Mesenchymal stem cell (in vitro differentiated cells and primary cell): ENCODE measurements at regions not wholly inside any gene's neighbourhood (a gene's known extent, or its start where the extent isn't known, plus 50 kb on each side); places are given as distances from the start of the nearest gene placed in this dataset.
"Not testable (repeated sequence)": the region's sequence is repeated elsewhere in the genome, so short reads cannot be mapped to it uniquely, and the experiment has no call there.

Experiments used
- DNase-seq: peaks from one replicate; pipeline ENCODE4 v3.0.0-alpha.2; 2013
- H2AFZ ChIP-seq: one replicate; pipeline ENCODE4 v1.6.1; 2013; ENCODE audit warnings: low read depth, mild to moderate bottlenecking, control low read depth, inconsistent platforms, low read length, moderate library complexity
- H2AK5ac ChIP-seq: 2 replicates; pipeline ENCODE4 v1.6.1; 2013; ENCODE audit warnings: low read length, moderate library complexity, mild to moderate bottlenecking, inconsistent platforms; ENCODE audit not compliant: severe bottlenecking
- H2BK120ac ChIP-seq: one replicate; pipeline ENCODE4 v1.6.1; 2013; ENCODE audit warnings: low read depth, mild to moderate bottlenecking, inconsistent platforms, low read length, moderate library complexity
- H2BK12ac ChIP-seq, 2 experiments: one replicate each; pipeline ENCODE4 v1.6.1; 2013; ENCODE audit warnings: inconsistent platforms in 2 of 2, low read length in 2 of 2, mild to moderate bottlenecking in 2 of 2, moderate library complexity in 2 of 2, control low read depth in 1 of 2
- H2BK15ac ChIP-seq: one replicate; pipeline ENCODE4 v1.6.1; 2013; ENCODE audit warnings: mild to moderate bottlenecking, low read depth, inconsistent platforms; ENCODE audit not compliant: poor library complexity, severe bottlenecking
- H2BK5ac ChIP-seq: 2 replicates; pipeline ENCODE4 v1.6.1; 2013; ENCODE audit warnings: low read depth, mild to moderate bottlenecking, low read length, control low read depth, inconsistent platforms; ENCODE audit not compliant: poor library complexity, severe bottlenecking
- H3K14ac ChIP-seq, 2 experiments: one replicate each; pipeline ENCODE4 v1.6.1; 2013; ENCODE audit warnings: inconsistent platforms in 2 of 2, low read length in 2 of 2, control low read depth in 1 of 2, mild to moderate bottlenecking in 1 of 2, moderate library complexity in 1 of 2
- H3K18ac ChIP-seq, 2 experiments: one replicate each; pipeline ENCODE4 v1.6.1; 2013; ENCODE audit warnings: inconsistent platforms in 2 of 2, low read length in 2 of 2, control low read depth in 1 of 2, low read depth in 1 of 2, mild to moderate bottlenecking in 1 of 2
- H3K23ac ChIP-seq, 2 experiments: one replicate each; pipeline ENCODE4 v1.6.1; 2013; ENCODE audit warnings: inconsistent platforms in 2 of 2, low read length in 2 of 2, mild to moderate bottlenecking in 2 of 2, moderate library complexity in 2 of 2, control low read depth in 1 of 2
- H3K27ac ChIP-seq: 2 replicates; pipeline ENCODE4 v1.5.1; 2013; ENCODE audit warnings: mild to moderate bottlenecking, moderate library complexity, low read length, control low read depth, inconsistent platforms; ENCODE audit not compliant: poor library complexity, severe bottlenecking
- H3K27me3 ChIP-seq, 2 experiments: 2 replicates each; pipeline versions ENCODE4 v1.6.1 to v1.7.0; 2013; ENCODE audit warnings: low read length in 2 of 2, mild to moderate bottlenecking in 2 of 2, moderate library complexity in 2 of 2, control low read depth in 1 of 2, inconsistent platforms in 1 of 2; ENCODE audit not compliant: control insufficient read depth in 1 of 2, insufficient read depth in 1 of 2
- H3K36me3 ChIP-seq, 2 experiments: 2 replicates each; pipeline versions ENCODE4 v1.6.1 to v1.7.0; 2013; ENCODE audit warnings: low read length in 2 of 2, control low read depth in 1 of 2, inconsistent platforms in 1 of 2, low read depth in 1 of 2, mild to moderate bottlenecking in 1 of 2; ENCODE audit not compliant: insufficient read depth in 2 of 2, control insufficient read depth in 1 of 2
- H3K4ac ChIP-seq, 2 experiments: one replicate each; pipeline ENCODE4 v1.6.1; 2013; ENCODE audit warnings: inconsistent platforms in 2 of 2, low read length in 2 of 2, mild to moderate bottlenecking in 2 of 2, moderate library complexity in 2 of 2, control low read depth in 1 of 2, low read depth in 1 of 2
- H3K4me1 ChIP-seq: 2 replicates; pipeline ENCODE4 v1.6.1; 2013; ENCODE audit warnings: low read depth, low read length, control low read depth; ENCODE audit not compliant: control insufficient read depth, insufficient read depth
- H3K4me2 ChIP-seq: 2 replicates; pipeline ENCODE4 v1.6.1; 2013; ENCODE audit warnings: low read length, mild to moderate bottlenecking, inconsistent platforms; ENCODE audit not compliant: poor library complexity, severe bottlenecking
- H3K4me3 ChIP-seq, 2 experiments: 2 replicates each; pipeline versions ENCODE4 v1.5.1 to v1.7.0; 2013; ENCODE audit warnings: low read length in 2 of 2, mild to moderate bottlenecking in 2 of 2, control low read depth in 1 of 2, low read depth in 1 of 2; ENCODE audit not compliant: insufficient read depth in 1 of 2
- H3K79me1 ChIP-seq: replicated peaks from 2 replicates; pipeline ENCODE4 v1.6.1; 2013; ENCODE audit warnings: mild to moderate bottlenecking, control low read depth, low read length, inconsistent platforms; ENCODE audit not compliant: poor library complexity, severe bottlenecking
- H3K9ac ChIP-seq: 2 replicates; pipeline ENCODE4 v1.7.0; 2013; ENCODE audit warnings: mild to moderate bottlenecking, low read length, moderate library complexity
- H3K9me3 ChIP-seq: 2 replicates; pipeline ENCODE4 v1.7.0; 2013; ENCODE audit warnings: mild to moderate bottlenecking, low read length; ENCODE audit not compliant: control insufficient read depth
- H4K8ac ChIP-seq: one replicate; pipeline ENCODE4 v1.6.1; 2013; ENCODE audit warnings: inconsistent platforms, mild to moderate bottlenecking, low read length, moderate library complexity
- H4K91ac ChIP-seq: one replicate; pipeline ENCODE4 v1.6.1; 2013; ENCODE audit warnings: mild to moderate bottlenecking, low read length, inconsistent platforms
- WGBS: methylation state at CpG from one replicate; pipeline ENCODE4 v1.1.7; 2013; ENCODE audit warnings: mixed read lengths; 5-methylcytosine and 5-hydroxymethylcytosine counted together

DNA sequence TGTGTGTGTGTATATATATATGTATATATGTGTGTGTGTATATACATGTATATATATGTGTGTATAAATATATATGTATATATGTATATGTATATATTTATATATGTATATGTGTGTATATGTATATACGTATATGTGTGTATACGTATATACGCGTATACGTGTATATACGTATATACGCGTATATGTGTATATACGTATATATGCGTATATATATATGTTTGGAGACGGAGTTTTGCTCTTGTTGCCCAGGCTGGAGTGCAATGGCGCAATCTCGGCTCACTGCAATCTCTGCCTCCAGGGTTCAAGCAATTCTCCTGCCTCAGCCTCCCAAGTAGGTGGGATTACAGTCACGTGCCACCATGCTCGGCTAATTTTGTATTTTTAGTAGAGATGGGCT lies 212.6 kb downstream of the KCNJ2 start:
- not testable (repeated sequence) for H3K18ac ChIP-seq, H3K79me1 ChIP-seq, H2BK12ac ChIP-seq, H4K8ac ChIP-seq, H3K4ac ChIP-seq, H3K9ac ChIP-seq, H2BK5ac ChIP-seq, H3K23ac ChIP-seq, H2AK5ac ChIP-seq, H4K91ac ChIP-seq, H3K4me1 ChIP-seq, H3K27ac ChIP-seq, DNase-seq, H2BK15ac ChIP-seq, H2AFZ ChIP-seq, H3K4me2 ChIP-seq, H3K27me3 ChIP-seq, H3K36me3 ChIP-seq, H3K14ac ChIP-seq, H3K9me3 ChIP-seq, H3K4me3 ChIP-seq, H2BK120ac ChIP-seq
- WGBS = over 99% methylated on average over 15 of the region's 15 CpGs

- Histone ChIP-seq H2AK5ac (no peak overlapping the region), H2AFZ (no peak overlapping the region), H3K27ac (no peak overlapping the region), H3K79me1 (no peaks in the 10 kb centered on the region), H3K27me3 (no peaks in the 10 kb centered on the region), H4K8ac (no peak overlapping the region), H2BK120ac (no peak overlapping the region), H3K9me3 (no peaks in the 10 kb centered on the region), H3K14ac (no peak overlapping the region), H4K91ac (no peak overlapping the region), H2BK12ac (no peak overlapping the region), H2BK15ac (no peak overlapping the region), H3K23ac (no peak overlapping the region), H3K4ac (no peak overlapping the region), H3K4me1 (no peaks in the 10 kb centered on the region), H3K9ac (no peak overlapping the region), H3K4me2 (no peak overlapping the region), H3K18ac (no peak overlapping the region), H2BK5ac (no peak overlapping the region), H3K4me3 (no peak overlapping the region), H3K36me3 (no peaks in the 10 kb centered on the region)
- DNase-seq = no peak
These were observed 219.0 kb downstream of the KCNJ2 start for GRCh38 chr17:70388326-70388725.

DNA sequence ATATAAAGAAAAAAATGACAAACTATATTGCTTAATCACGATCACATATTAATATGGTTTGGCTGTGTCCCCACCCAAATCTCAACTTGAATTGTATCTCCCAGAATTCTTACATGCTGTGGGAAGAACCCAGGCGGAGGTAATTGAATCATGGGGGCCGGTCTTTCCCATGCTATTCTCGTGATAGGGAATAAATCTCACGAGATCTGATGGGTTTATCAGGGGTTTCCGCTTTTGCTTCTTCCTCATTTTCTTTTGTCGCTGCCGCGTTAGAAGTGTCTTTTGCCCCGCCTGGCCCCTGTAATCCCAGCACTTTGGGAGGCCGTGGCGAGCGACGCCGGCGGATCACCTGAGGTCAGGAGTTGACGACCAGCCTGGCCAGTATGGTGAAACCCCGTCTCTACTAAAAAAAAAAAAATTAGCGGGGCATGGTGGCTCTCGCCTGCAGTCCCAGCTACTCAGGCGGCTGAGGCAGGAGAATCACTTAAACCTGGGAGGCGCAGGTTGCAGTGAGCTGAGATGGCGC lies 220.0 kb downstream of the KCNJ2 start:
- H3K23ac ChIP-seq, H4K8ac ChIP-seq, H4K91ac ChIP-seq, H3K4me2 ChIP-seq, H2BK12ac ChIP-seq, H3K79me1 ChIP-seq, H3K18ac ChIP-seq, H3K4ac ChIP-seq, H2BK15ac ChIP-seq, H2AK5ac ChIP-seq, H3K4me3 ChIP-seq, H3K36me3 ChIP-seq, H3K14ac ChIP-seq, H3K4me1 ChIP-seq, H3K27ac ChIP-seq, H2BK120ac ChIP-seq, DNase-seq, H3K9ac ChIP-seq, H2AFZ ChIP-seq, H3K27me3 ChIP-seq, H3K9me3 ChIP-seq, H2BK5ac ChIP-seq: not testable (repeated sequence)
- 93% methylated on average over 23 of the region's 23 CpGs for WGBS

- H3K23ac ChIP-seq = no peak overlapping the region
- no peak overlapping the region for H3K18ac ChIP-seq
- H3K9me3 ChIP-seq = no peaks in the 10 kb centered on the region
- H3K27ac ChIP-seq = no peak overlapping the region
- H2BK15ac ChIP-seq = no peak overlapping the region
- H3K4ac ChIP-seq = no peak overlapping the region
- no peak overlapping the region for H3K14ac ChIP-seq
- H2BK5ac ChIP-seq = no peak overlapping the region
- H3K79me1 ChIP-seq = no peaks in the 10 kb centered on the region
- DNase-seq = no peak
- H3K4me1 ChIP-seq = no peaks in the 10 kb centered on the region
- no peak overlapping the region for H3K9ac ChIP-seq
- H2BK12ac ChIP-seq = no peak overlapping the region
- no peaks in the 10 kb centered on the region for H3K27me3 ChIP-seq
- H2AK5ac ChIP-seq = no peak overlapping the region
- H4K91ac ChIP-seq = no peak overlapping the region
- H2AFZ ChIP-seq = no peak overlapping the region
- H3K4me2 ChIP-seq = no peak overlapping the region
- no peaks in the 10 kb centered on the region for H3K36me3 ChIP-seq
- no peak overlapping the region for H2BK120ac ChIP-seq
- no peak overlapping the region for H3K4me3 ChIP-seq
- WGBS = 89% methylated on average over 3 of the region's 4 CpGs
- no peak overlapping the region for H4K8ac ChIP-seq
These were observed 220.7 kb downstream of the KCNJ2 start for GRCh38 chr17:70390049-70390448.
